Vagina (tissue), 2 donors: ENCODE measurements at regions not wholly inside any gene's neighbourhood (a gene's known extent, or its start where the extent isn't known, plus 50 kb on each side); places are given as distances from the start of the nearest gene placed in this dataset.

Experiments
- DNase-seq, 2 donors: peaks; one replicate each; pipeline ENCODE4 v3.0.0-alpha.2; 2017; ENCODE audit errors: extremely low spot score in 2 of 2
- H3K27ac ChIP-seq: fragments of 200-600 bp; sonication (generic); one replicate; pipeline ENCODE4 v1.5.1; 2019
- H3K27me3 ChIP-seq: fragments of 200-600 bp; sonication (generic); one replicate; pipeline ENCODE4 v1.5.1; 2019
- H3K36me3 ChIP-seq, 2 donors: fragments of 200-600 bp; sonication (generic); one replicate each; pipeline ENCODE4 v1.5.1; 2017 to 2019
- H3K4me1 ChIP-seq: fragments of 200-600 bp; sonication (generic); one replicate; pipeline ENCODE4 v1.5.1; 2019
- H3K4me3 ChIP-seq, 2 donors: fragments of 200-600 bp; sonication (generic); 1 replicate in 1 of 2; 2 replicates in 1 of 2; pipeline ENCODE4 v1.5.1; 2016 to 2019
- H3K9me3 ChIP-seq: fragments of 200-600 bp; sonication (generic); one replicate; pipeline ENCODE4 v1.5.1; 2019
- POLR2A ChIP-seq, 2 donors: fragments of 450-650 bp; IDR thresholded peaks; one replicate each; pipeline ENCODE4 v1.6.1; 2017; ENCODE audit warnings: antibody characterized with exemption in 2 of 2, mild to moderate bottlenecking in 2 of 2, moderate library complexity in 2 of 2
- POLR2AphosphoS5 ChIP-seq, 2 donors: sonication (generic); formaldehyde crosslinking; IDR thresholded peaks; one replicate each; pipeline ENCODE4 v1.9.0; 2017; ENCODE audit warnings: antibody characterized with exemption in 2 of 2, mild to moderate bottlenecking in 2 of 2, low read depth in 1 of 2; ENCODE audit not compliant: insufficient read depth in 1 of 2
- intact Hi-C: fragments of 100-400 bp; cut with DNase I; formaldehyde crosslinking; loops from one replicate; pipeline ENCODE4 v1.15.1; 2023
- TF ChIP-seq, protein P1 (sequence below), 3 experiments: fragments of 450-650 bp in 2 of 3; fragments of 200-600 bp in 1 of 3; sonication (generic) in 1 of 3; IDR thresholded peaks; one replicate each; pipeline ENCODE4 v1.5.1; 2017 to 2019; ENCODE audit warnings: antibody characterized with exemption in 3 of 3, mild to moderate bottlenecking in 2 of 3, moderate library complexity in 2 of 3

DNA sequence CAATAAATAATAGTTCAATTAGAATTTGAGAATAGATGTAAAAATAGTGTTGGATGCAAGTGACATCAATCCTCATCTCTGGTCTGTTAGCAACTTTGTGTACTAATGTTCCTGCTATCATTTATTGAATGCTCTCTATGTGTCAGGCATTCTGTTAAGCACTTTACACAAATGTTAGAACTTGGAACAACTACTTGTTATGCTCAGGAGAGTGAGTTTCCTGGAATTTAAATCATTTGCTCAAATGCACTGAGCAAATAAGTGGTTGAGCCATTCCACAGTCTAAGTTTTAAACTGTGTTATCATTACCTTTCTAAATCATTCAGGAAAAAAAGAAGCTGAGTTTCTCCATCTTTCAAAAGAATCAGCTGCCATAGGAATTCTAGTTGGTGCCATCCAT lies 1327.3 kb upstream of the GOT2 start:
- Histone ChIP-seq H3K27ac (no peak overlapping the region), H3K27me3 (no peaks in the 10 kb centered on the region), H3K4me3 (no peak overlapping the region), H3K4me1 (no peaks in the 10 kb centered on the region), H3K9me3 (no peaks in the 10 kb centered on the region), H3K36me3 (no peaks in the 10 kb centered on the region)
- TF ChIP-seq, protein P1, sequence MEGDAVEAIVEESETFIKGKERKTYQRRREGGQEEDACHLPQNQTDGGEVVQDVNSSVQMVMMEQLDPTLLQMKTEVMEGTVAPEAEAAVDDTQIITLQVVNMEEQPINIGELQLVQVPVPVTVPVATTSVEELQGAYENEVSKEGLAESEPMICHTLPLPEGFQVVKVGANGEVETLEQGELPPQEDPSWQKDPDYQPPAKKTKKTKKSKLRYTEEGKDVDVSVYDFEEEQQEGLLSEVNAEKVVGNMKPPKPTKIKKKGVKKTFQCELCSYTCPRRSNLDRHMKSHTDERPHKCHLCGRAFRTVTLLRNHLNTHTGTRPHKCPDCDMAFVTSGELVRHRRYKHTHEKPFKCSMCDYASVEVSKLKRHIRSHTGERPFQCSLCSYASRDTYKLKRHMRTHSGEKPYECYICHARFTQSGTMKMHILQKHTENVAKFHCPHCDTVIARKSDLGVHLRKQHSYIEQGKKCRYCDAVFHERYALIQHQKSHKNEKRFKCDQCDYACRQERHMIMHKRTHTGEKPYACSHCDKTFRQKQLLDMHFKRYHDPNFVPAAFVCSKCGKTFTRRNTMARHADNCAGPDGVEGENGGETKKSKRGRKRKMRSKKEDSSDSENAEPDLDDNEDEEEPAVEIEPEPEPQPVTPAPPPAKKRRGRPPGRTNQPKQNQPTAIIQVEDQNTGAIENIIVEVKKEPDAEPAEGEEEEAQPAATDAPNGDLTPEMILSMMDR (IDR thresholded peaks at IDR 0.05): no peak
- TF ChIP-seq POLR2AphosphoS5 (IDR thresholded peaks at IDR 0.05; ENCODE audit: insufficient read depth in 1 of 2, low read depth in 1 of 2): no peak
- no peak for TF ChIP-seq POLR2A (IDR thresholded peaks at IDR 0.05)
- no peak for DNase-seq
- intact Hi-C loops: no loop called here

DNA sequence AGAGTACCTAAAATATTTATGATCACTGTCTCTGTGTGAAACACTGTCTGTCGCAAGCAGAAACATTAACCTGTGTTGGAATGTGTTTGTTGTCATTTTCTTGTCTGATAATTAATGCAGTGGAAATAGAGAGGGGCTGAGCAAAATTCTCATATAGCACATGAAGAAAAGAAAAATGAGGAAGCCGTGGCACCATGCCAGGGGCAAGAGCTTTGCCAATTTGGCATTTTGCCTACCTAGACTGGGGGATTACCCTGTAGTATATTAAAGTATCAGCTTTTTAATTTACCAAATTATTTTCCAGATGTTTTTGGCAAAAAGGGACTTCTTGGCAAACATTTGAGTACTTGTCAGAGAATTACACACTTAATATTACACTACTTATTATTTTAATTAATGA lies 1326.6 kb upstream of the GOT2 start:
- H3K27ac ChIP-seq: no peak overlapping the region

DNA sequence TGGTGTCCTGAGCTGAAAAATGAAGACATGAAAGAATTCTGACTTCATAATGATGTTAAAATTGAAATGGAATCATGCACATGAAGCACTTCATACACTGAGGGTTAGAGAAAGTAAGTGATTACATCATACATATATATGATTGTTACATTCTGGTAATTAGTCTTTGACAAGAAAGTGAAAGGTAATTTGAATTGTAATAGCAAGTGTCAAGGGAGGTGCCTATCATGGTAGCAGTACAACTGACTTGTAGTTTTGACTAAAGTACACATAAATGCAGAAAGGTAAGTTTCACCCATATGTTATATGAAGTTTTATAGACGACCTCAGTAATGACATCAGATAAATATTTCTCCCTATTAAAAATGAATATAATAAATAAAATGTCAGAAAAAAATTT lies 1325.0 kb upstream of the GOT2 start:
- TF ChIP-seq POLR2A (IDR thresholded peaks at IDR 0.05): no peak
- no peak for TF ChIP-seq POLR2AphosphoS5 (IDR thresholded peaks at IDR 0.05; ENCODE audit: insufficient read depth in 1 of 2, low read depth in 1 of 2)
- TF ChIP-seq, protein P1 (IDR thresholded peaks at IDR 0.05): no peak
- Histone ChIP-seq H3K36me3 (no peaks in the 10 kb centered on the region), H3K4me1 (no peaks in the 10 kb centered on the region), H3K27me3 (no peaks in the 10 kb centered on the region), H3K9me3 (no peaks in the 10 kb centered on the region), H3K27ac (no peak overlapping the region), H3K4me3 (no peak overlapping the region)
- no peak for DNase-seq
- intact Hi-C loops: no loop called here

More for the DNA sequence above, 1326.6 kb upstream of the GOT2 start:
- DNase-seq: no peak
- Histone ChIP-seq H3K4me3 (no peak overlapping the region), H3K36me3 (no peaks in the 10 kb centered on the region), H3K27me3 (no peaks in the 10 kb centered on the region), H3K9me3 (no peaks in the 10 kb centered on the region), H3K4me1 (no peaks in the 10 kb centered on the region)
- TF ChIP-seq POLR2A (IDR thresholded peaks at IDR 0.05): no peak
- intact Hi-C loops: no loop called here

DNA sequence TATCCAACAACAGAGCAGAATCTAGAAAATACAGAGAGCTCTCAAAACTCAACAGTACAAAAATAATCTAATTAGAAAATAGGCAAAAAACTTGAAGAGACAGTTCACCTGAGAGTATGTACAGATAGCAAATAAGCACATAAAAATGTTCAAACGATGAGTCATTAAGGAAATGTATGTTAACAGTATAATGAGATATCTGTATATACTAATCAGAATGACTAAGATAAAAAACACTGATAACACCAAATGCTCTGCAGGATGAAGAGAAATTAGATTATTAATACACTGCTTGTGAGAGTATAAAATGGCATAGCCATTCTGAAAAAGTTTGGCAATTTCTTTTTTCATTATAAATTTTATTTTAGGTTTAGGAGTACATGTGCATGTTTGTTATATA lies 1307.6 kb upstream of the GOT2 start:
- no peak for DNase-seq
- Histone ChIP-seq H3K9me3 (no peaks in the 10 kb centered on the region), H3K27ac (no peak overlapping the region), H3K4me1 (no peaks in the 10 kb centered on the region), H3K4me3 (no peak overlapping the region), H3K36me3 (no peaks in the 10 kb centered on the region), H3K27me3 (no peaks in the 10 kb centered on the region)
- intact Hi-C loops: no loop called here
- TF ChIP-seq POLR2A (IDR thresholded peaks at IDR 0.05) (no peak), POLR2AphosphoS5 (IDR thresholded peaks at IDR 0.05; ENCODE audit: insufficient read depth in 1 of 2, low read depth in 1 of 2) (no peak)
- TF ChIP-seq, protein P1 (IDR thresholded peaks at IDR 0.05): no peak

DNA sequence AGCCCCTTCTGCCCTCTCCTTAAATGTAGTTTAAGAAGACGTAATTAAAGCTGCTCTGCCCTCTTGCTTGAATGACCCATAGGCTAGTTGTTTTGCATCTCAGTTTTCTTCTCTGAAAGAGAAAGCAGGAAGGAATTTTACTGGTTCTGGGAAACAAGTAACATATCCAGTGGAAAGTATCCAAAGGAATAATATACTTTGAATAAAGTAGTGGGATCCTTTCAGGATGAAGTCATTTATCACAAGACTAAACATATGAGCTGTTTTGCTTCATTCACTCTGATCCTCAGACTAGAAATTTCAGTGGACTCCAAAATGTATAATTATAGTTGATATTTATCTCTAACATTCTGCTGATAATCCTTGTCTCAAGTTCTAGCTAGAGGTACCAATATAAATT lies 1297.6 kb upstream of the GOT2 start:
- intact Hi-C loops: no loop called here
- H3K9me3 ChIP-seq: no peaks in the 10 kb centered on the region
- no peaks in the 10 kb centered on the region for H3K36me3 ChIP-seq
- no peak overlapping the region for H3K4me3 ChIP-seq
- TF ChIP-seq, protein P1 (IDR thresholded peaks at IDR 0.05): no peak
- no peak for TF ChIP-seq POLR2A (IDR thresholded peaks at IDR 0.05)
- no peak for TF ChIP-seq POLR2AphosphoS5 (IDR thresholded peaks at IDR 0.05; ENCODE audit: insufficient read depth in 1 of 2, low read depth in 1 of 2)
- DNase-seq: no peak
- no peaks in the 10 kb centered on the region for H3K27me3 ChIP-seq
- no peak overlapping the region for H3K27ac ChIP-seq
- H3K4me1 ChIP-seq: no peaks in the 10 kb centered on the region

DNA sequence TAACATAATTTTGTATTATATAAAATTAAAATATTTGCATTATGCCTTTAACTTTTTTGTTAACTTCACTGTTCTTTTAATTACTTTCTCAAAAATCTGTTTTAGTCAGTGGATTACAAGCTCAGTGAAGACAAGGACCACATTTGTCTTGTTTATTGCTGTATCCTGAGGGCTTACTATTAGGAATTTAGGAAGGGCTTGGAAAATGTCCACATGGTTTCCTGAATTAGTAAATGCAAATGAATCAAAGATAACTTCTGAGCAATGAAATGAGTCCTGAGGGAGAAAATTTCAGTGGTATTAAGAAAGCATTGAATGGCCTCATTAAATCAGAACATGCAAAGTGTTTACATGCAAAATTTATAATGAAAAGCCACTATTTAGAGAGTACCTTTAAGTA lies 1293.2 kb upstream of the GOT2 start:
- Histone ChIP-seq H3K4me3 (no peak overlapping the region), H3K36me3 (no peaks in the 10 kb centered on the region), H3K27me3 (no peaks in the 10 kb centered on the region), H3K4me1 (no peaks in the 10 kb centered on the region), H3K9me3 (no peaks in the 10 kb centered on the region), H3K27ac (no peak overlapping the region)
- DNase-seq: no peak
- TF ChIP-seq POLR2AphosphoS5 (IDR thresholded peaks at IDR 0.05; ENCODE audit: insufficient read depth in 1 of 2, low read depth in 1 of 2) (no peak), POLR2A (IDR thresholded peaks at IDR 0.05) (no peak)
- TF ChIP-seq, protein P1 (IDR thresholded peaks at IDR 0.05): no peak
- intact Hi-C loops: no loop called here
